Endothelial cell of umbilical vein (primary cell): ENCODE measurements at regions not wholly inside any gene's neighbourhood (a gene's known extent, or its start where the extent isn't known, plus 50 kb on each side); places are given as distances from the start of the nearest gene placed in this dataset.

Source experiments
- BruUV-seq: library from RNA; stranded (reverse); fragments of 400-500 nt; replicated peaks from 2 replicates; lab custom pipeline; 2021; lab: Mats Ljungman, UMichigan
- CTCF ChIA-PET: fragments of 300-600, 350-600 bp; sonication (Branson Sonifier 250); formaldehyde crosslinking; loops from one replicate; lab custom pipeline; 2021; ENCODE audit warnings: antibody characterized with exemption, inconsistent platforms; lab: Charles Lee
- POLR2A ChIA-PET: fragments of 300-600, 350-600 bp; sonication (Branson Sonifier 250); formaldehyde crosslinking; loops from one replicate; lab custom pipeline; 2021; ENCODE audit warnings: antibody characterized with exemption, inconsistent platforms; lab: Charles Lee
- DNase-seq: peaks from one replicate; pipeline ENCODE4 v3.0.0-alpha.2; 2011; ENCODE audit warnings: low read depth, low spot score
- FAIRE-seq: peaks from 2 replicates; lab custom pipeline; 2011; peaks lifted over from hg19 to GRCh38; lab: Jason Lieb, UNC
- H2AFZ ChIP-seq: 2 replicates; pipeline ENCODE4 v1.6.0; 2012; ENCODE audit warnings: low read depth, low read length, control low read depth, inconsistent platforms
- H3K27ac ChIP-seq: 2 replicates; pipeline ENCODE4 v1.5.1; 2011; ENCODE audit warnings: low read depth, mild to moderate bottlenecking, control low read depth, low read length, moderate library complexity; ENCODE audit not compliant: insufficient read depth
- H3K27me3 ChIP-seq, 2 experiments: 2 replicates each; pipeline versions ENCODE4 v1.6.0 to v1.6.1; 2011; ENCODE audit warnings: low read length in 2 of 2, mixed read lengths in 1 of 2; ENCODE audit not compliant: control insufficient read depth in 2 of 2, insufficient read depth in 2 of 2
- H3K36me3 ChIP-seq, 2 experiments: 2 replicates in 1 of 2; 3 replicates in 1 of 2; pipeline ENCODE4 v1.5.1; 2011; ENCODE audit warnings: low read length in 2 of 2, mild to moderate bottlenecking in 1 of 2, moderate library complexity in 1 of 2; ENCODE audit not compliant: control insufficient read depth in 2 of 2, insufficient read depth in 2 of 2; ENCODE audit errors: extremely low read depth in 1 of 2
- H3K4me1 ChIP-seq: 3 replicates; pipeline ENCODE4 v1.5.1; 2011; ENCODE audit warnings: mild to moderate bottlenecking, low read length; ENCODE audit not compliant: control insufficient read depth, insufficient read depth; ENCODE audit errors: extremely low read depth
- H3K4me2 ChIP-seq: 2 replicates; pipeline ENCODE4 v1.6.1; 2011; ENCODE audit warnings: low read length, control low read depth, mixed read lengths; ENCODE audit not compliant: insufficient read depth
- H3K4me3 ChIP-seq, 3 experiments: fragments of 200-600 bp in 1 of 3; sonication (generic), shearing (Covaris generic) in 1 of 3; replicated peaks in 1 of 3; 2 replicates each; pipeline ENCODE4 v1.5.1; 2011 to 2016; ENCODE audit warnings: control low read depth in 3 of 3, low read length in 3 of 3, mild to moderate bottlenecking in 2 of 3, inconsistent platforms in 1 of 3, low read depth in 1 of 3, moderate library complexity in 1 of 3; ENCODE audit not compliant: insufficient read depth in 1 of 3
- H3K79me2 ChIP-seq: 2 replicates; pipeline ENCODE4 v1.6.0; 2012; ENCODE audit warnings: low read length, inconsistent platforms; ENCODE audit not compliant: control insufficient read depth, insufficient read depth
- H3K9ac ChIP-seq: replicated peaks from 2 replicates; pipeline ENCODE3; 2011; ENCODE audit warnings: low read length, control low read depth; ENCODE audit not compliant: insufficient read depth; ENCODE audit errors: extremely low read depth
- H3K9me1 ChIP-seq: replicated peaks from 3 replicates; pipeline ENCODE4 v1.6.0; 2011; ENCODE audit warnings: mild to moderate bottlenecking, low read length; ENCODE audit not compliant: control insufficient read depth, insufficient read depth; ENCODE audit errors: extremely low read depth
- H3K9me3 ChIP-seq: replicated peaks from 2 replicates; pipeline ENCODE4 v1.5.1; 2012; ENCODE audit warnings: low read length, inconsistent platforms; ENCODE audit not compliant: control insufficient read depth, insufficient read depth
- H4K20me1 ChIP-seq: replicated peaks from 2 replicates; pipeline ENCODE3; 2011; ENCODE audit warnings: mild to moderate bottlenecking, low read length; ENCODE audit not compliant: control insufficient read depth, insufficient read depth; ENCODE audit errors: extremely low read depth
- CTCF ChIP-seq, 2 donors: IDR thresholded peaks; 1 replicate in 1 of 2; 2 replicates in 1 of 2; pipeline ENCODE4 v1.5.1; 2011; ENCODE audit warnings: low read length in 2 of 2, mild to moderate bottlenecking in 2 of 2, moderate library complexity in 2 of 2, control low read depth in 1 of 2, inconsistent platforms in 1 of 2, low read depth in 1 of 2; ENCODE audit not compliant: insufficient read depth in 1 of 2; ENCODE audit errors: extremely low read depth in 1 of 2
- EZH2 ChIP-seq: IDR thresholded peaks from 2 replicates; pipeline ENCODE4 v1.6.1; 2012; ENCODE audit warnings: borderline replicate concordance, low read depth, mild to moderate bottlenecking, moderate library complexity, low read length, inconsistent platforms; ENCODE audit not compliant: severe bottlenecking
- FOS ChIP-seq: IDR thresholded peaks from 2 replicates; pipeline ENCODE4 v1.6.1; 2011; ENCODE audit warnings: mild to moderate bottlenecking, low read length, moderate library complexity, borderline replicate concordance; ENCODE audit not compliant: insufficient read depth
- GATA2 ChIP-seq: IDR thresholded peaks from 2 replicates; pipeline ENCODE4 v1.7.0; 2011; ENCODE audit warnings: low read depth, mild to moderate bottlenecking, moderate library complexity, mixed read lengths, low read length; ENCODE audit not compliant: insufficient read length, insufficient read depth
- JUN ChIP-seq: IDR thresholded peaks from 2 replicates; pipeline ENCODE4 v1.6.1; 2011; ENCODE audit warnings: borderline replicate concordance, low read depth; ENCODE audit not compliant: insufficient read length, insufficient read depth
- MAX ChIP-seq: IDR thresholded peaks from 2 replicates; pipeline ENCODE4 v1.6.1; 2011; ENCODE audit not compliant: insufficient read depth, insufficient read length
- MYC ChIP-seq: IDR thresholded peaks from one replicate; pipeline ENCODE4 v1.6.1; 2011; ENCODE audit warnings: mild to moderate bottlenecking, low read depth, low read length
- POLR2A ChIP-seq: IDR thresholded peaks from 2 replicates; pipeline ENCODE4 v1.6.1; 2012; ENCODE audit warnings: low read depth, mild to moderate bottlenecking, control low read depth, low read length
- POLR2AphosphoS5 ChIP-seq: IDR thresholded peaks from 2 replicates; pipeline ENCODE4 v1.6.1; 2012; ENCODE audit warnings: low read depth, mild to moderate bottlenecking, control low read depth, low read length, moderate library complexity; ENCODE audit not compliant: insufficient read depth
- dilution Hi-C: fragments of 300-500 bp; cut with MboI; formaldehyde crosslinking; loops from one replicate; pipeline ENCODE4 v1.15.0; 2019; ENCODE audit warnings: low sequenced_read_pairs; ENCODE audit not compliant: extremely low pct_ligation_motif_present
- intact Hi-C: fragments of 100-400 bp; cut with micrococcal nuclease; formaldehyde crosslinking; loops from one replicate; pipeline ENCODE4 v1.10.0; 2022

GRCh38 chr17:15091825-15092224, 173.3 kb downstream of the PMP22 start:
- Histone ChIP-seq H3K9ac (no peak overlapping the region), H3K27me3 (no peaks in the 10 kb centered on the region), H3K79me2 (no peaks in the 10 kb centered on the region), H3K27ac (no peak overlapping the region), H3K36me3 (no peaks in the 10 kb centered on the region), H3K4me2 (no peak overlapping the region), H3K4me3 (no peak overlapping the region), H4K20me1 (no peaks in the 10 kb centered on the region), H2AFZ (no peak overlapping the region), H3K9me1 (no peaks in the 10 kb centered on the region), H3K9me3 (no peaks in the 10 kb centered on the region), H3K4me1 (no peaks in the 10 kb centered on the region)
- DNase-seq (no peak), FAIRE-seq (no peak)
- TF ChIP-seq EZH2 (no peak), MYC (no peak), MAX (no peak), CTCF (IDR thresholded peaks at IDR 0.05; ENCODE audit: extremely low read depth in 1 of 2, insufficient read depth in 1 of 2, low read depth in 1 of 2, low read length in 2 of 2) (no peak), FOS (no peak), GATA2 (no peak), POLR2A (no peak), POLR2AphosphoS5 (no peak), JUN (no peak)
- POLR2A ChIA-PET = no interaction called here
- BruUV-seq = no TSS peak
- CTCF ChIA-PET = no interaction called here
- dilution Hi-C loops = no loop called here
- intact Hi-C loops = no loop called here
